ENCODE measurements at regions not wholly inside any gene's neighbourhood (a gene's known extent, or its start where the extent isn't known, plus 50 kb on each side); places are given as distances from the start of the nearest gene placed in this dataset.

DNA sequence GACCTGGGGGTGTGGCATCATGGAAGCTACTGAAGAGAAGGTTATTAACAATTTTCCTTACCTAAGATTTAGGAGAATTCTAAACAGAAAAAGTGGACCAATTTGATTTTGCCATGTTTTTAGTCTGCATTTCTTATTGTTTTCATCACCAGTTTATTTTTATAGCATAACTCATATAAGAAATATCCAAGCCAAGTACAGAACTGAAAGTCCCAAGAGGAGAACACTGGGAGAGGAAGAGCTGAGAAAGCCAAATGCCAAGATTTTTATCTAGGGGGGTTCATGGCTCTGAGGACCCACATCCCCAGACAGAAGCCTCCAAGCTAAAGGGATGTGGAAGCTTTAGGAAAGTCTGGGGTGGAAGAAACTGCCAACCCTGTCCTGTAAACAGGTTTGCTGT is 109.4 kb upstream of the DUSP10 start:
- Histone ChIP-seq H3K4me1 (no peaks in the 10 kb centered on the region), H3K27me3 (ENCODE audit: low read depth) (no peaks in the 10 kb centered on the region), H3K4me3 (no peak overlapping the region), H3K27ac (replicated peaks) (no peak overlapping the region), H3K9me3 (replicated peaks) (no peaks in the 10 kb centered on the region), H3K36me3 (no peaks in the 10 kb centered on the region)
- no peak for TF ChIP-seq CTCF (IDR thresholded peaks at IDR 0.05; ENCODE audit: borderline replicate concordance)
- intact Hi-C loops (cut with micrococcal nuclease) = no loop called here
- no peak for DNase-seq

- intact Hi-C loops (cut with micrococcal nuclease) = no loop called here
- no peak for TF ChIP-seq CTCF (IDR thresholded peaks at IDR 0.05; ENCODE audit: borderline replicate concordance)
Observed at GRCh38 chr1:221850470-221851187, 108.7 kb upstream of the DUSP10 start.

GRCh38 chr1:221849897-221850296 is 108.0 kb upstream of the DUSP10 start:
- Histone ChIP-seq H3K4me3 (no peak overlapping the region), H3K4me1 (no peaks in the 10 kb centered on the region), H3K36me3 (no peaks in the 10 kb centered on the region), H3K27me3 (ENCODE audit: low read depth) (no peaks in the 10 kb centered on the region), H3K27ac (replicated peaks) (no peak overlapping the region), H3K9me3 (replicated peaks) (no peaks in the 10 kb centered on the region)
- no peak for DNase-seq
- TF ChIP-seq CTCF (IDR thresholded peaks at IDR 0.05; ENCODE audit: borderline replicate concordance) = no peak
- intact Hi-C loops (cut with micrococcal nuclease) = no loop called here

More at GRCh38 chr1:221850470-221851187, 108.7 kb upstream of the DUSP10 start:
- no peak for DNase-seq
- Histone ChIP-seq H3K4me1 (no peaks in the 10 kb centered on the region), H3K9me3 (replicated peaks) (no peaks in the 10 kb centered on the region), H3K27me3 (ENCODE audit: low read depth) (no peaks in the 10 kb centered on the region), H3K4me3 (no peak overlapping the region), H3K27ac (replicated peaks) (no peak overlapping the region), H3K36me3 (no peaks in the 10 kb centered on the region)

DNA sequence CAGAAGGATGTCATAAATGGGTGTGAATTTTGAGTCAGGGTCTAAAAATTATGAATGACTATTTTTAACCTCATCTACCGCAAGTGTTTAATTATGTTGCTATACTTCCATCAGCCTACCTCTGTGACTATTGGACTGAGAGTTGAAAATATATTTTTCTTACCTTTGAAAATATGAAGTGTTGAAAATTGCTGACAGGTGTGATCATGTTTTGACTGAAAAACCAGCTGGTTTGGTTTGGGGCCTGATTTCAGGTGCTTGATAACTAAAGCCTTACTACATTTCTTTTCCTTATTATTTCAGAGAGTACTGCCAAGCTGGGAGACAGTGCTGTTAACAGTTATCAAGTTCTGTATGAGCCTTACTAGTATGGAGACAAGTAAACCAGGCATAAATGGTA is 107.2 kb upstream of the DUSP10 start:
- intact Hi-C loops (cut with micrococcal nuclease) = no loop called here
- H3K4me3 ChIP-seq = no peak overlapping the region
- no peaks in the 10 kb centered on the region for H3K36me3 ChIP-seq
- TF ChIP-seq CTCF (IDR thresholded peaks at IDR 0.05; ENCODE audit: borderline replicate concordance) = no peak
- no peaks in the 10 kb centered on the region for H3K27me3 ChIP-seq (ENCODE audit: low read depth)
- DNase-seq = no peak
- no peak overlapping the region for H3K27ac ChIP-seq (replicated peaks)
- H3K4me1 ChIP-seq = no peaks in the 10 kb centered on the region
- no peaks in the 10 kb centered on the region for H3K9me3 ChIP-seq (replicated peaks)

DNA sequence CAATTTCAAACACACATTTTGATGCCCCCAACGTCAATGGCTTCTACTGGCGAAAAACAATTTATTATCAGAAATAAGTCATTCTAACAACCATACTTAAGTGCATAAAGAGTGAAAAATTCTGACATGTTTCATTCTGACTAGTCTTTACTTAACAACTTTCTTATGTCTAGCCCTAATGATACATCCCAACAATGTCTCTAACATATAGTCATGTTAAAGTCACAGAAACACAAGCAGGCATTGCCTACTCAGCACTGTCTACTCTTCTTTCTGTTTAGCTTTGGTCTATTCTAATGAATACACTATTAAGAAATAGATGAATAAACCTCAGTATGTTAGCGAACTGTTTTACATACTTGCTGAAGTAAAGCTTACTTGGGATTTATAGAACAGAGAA is 105.8 kb upstream of the DUSP10 start:
- no peaks in the 10 kb centered on the region for H3K27me3 ChIP-seq (ENCODE audit: low read depth)
- intact Hi-C loops (cut with micrococcal nuclease) = no loop called here
- TF ChIP-seq CTCF (IDR thresholded peaks at IDR 0.05; ENCODE audit: borderline replicate concordance) = no peak
- no peak overlapping the region for H3K27ac ChIP-seq (replicated peaks)
- no peak overlapping the region for H3K4me3 ChIP-seq
- H3K4me1 ChIP-seq = no peaks in the 10 kb centered on the region
- no peaks in the 10 kb centered on the region for H3K36me3 ChIP-seq
- DNase-seq = no peak
- H3K9me3 ChIP-seq (replicated peaks) = no peaks in the 10 kb centered on the region
